ENCODE measurements at regions not wholly inside any gene's neighbourhood (a gene's known extent, or its start where the extent isn't known, plus 50 kb on each side); places are given as distances from the start of the nearest gene placed in this dataset.

DNA sequence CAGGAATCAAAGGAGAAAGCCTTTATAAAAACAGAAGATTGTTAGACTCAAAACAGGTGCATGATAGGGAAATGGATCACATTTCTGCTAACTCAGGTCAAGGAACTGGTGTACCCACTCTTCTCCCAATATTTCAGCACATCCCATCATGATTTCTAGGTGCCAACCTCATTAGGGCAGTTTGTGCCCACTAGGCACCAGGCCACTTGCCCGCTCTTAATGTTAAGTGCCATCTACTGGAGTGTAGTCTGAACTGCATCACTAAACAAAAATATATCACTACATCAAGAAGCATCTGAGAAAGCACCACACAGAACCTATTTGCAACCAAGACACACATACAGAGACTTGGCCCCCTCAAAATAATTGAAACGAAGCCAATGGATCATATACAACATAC is 140.4 kb upstream of the GRID2 start:
- no peaks in the 10 kb centered on the region for H3K27me3 ChIP-seq (ENCODE audit: low read depth)
- no peak for DNase-seq
- intact Hi-C loops (cut with micrococcal nuclease) = no loop called here
- no peaks in the 10 kb centered on the region for H3K4me1 ChIP-seq
- H3K36me3 ChIP-seq = no peaks in the 10 kb centered on the region
- no peak overlapping the region for H3K4me3 ChIP-seq
- TF ChIP-seq, protein P1, sequence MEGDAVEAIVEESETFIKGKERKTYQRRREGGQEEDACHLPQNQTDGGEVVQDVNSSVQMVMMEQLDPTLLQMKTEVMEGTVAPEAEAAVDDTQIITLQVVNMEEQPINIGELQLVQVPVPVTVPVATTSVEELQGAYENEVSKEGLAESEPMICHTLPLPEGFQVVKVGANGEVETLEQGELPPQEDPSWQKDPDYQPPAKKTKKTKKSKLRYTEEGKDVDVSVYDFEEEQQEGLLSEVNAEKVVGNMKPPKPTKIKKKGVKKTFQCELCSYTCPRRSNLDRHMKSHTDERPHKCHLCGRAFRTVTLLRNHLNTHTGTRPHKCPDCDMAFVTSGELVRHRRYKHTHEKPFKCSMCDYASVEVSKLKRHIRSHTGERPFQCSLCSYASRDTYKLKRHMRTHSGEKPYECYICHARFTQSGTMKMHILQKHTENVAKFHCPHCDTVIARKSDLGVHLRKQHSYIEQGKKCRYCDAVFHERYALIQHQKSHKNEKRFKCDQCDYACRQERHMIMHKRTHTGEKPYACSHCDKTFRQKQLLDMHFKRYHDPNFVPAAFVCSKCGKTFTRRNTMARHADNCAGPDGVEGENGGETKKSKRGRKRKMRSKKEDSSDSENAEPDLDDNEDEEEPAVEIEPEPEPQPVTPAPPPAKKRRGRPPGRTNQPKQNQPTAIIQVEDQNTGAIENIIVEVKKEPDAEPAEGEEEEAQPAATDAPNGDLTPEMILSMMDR (IDR thresholded peaks at IDR 0.05; ENCODE audit: borderline replicate concordance) = no peak
- peaks cover 47% of the 10 kb centered on the region for H3K9me3 ChIP-seq (replicated peaks)
- H3K27ac ChIP-seq (replicated peaks) = no peak overlapping the region

DNA sequence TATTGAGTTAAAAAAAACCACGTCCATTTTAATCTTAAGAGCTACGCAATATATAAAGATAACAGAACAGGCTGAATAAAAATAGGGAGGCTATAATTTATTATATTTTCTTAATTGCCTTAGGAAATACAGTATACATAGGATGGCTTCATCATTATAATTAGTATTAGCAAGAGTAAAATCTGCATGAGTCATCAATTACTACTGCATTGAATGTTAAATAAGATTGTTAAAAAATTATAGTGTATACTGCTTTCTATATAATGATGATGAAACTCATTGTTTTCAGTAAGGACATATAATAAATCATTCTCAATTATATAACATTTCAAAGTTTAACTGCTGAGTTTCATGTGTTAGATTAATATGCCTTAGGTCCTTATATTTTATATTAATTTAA is 133.4 kb upstream of the GRID2 start:
- intact Hi-C loops (cut with micrococcal nuclease) = no loop called here
- Histone ChIP-seq H3K9me3 (replicated peaks) (peaks cover 22% of the 10 kb centered on the region), H3K27ac (replicated peaks) (no peak overlapping the region), H3K4me1 (no peaks in the 10 kb centered on the region), H3K36me3 (no peaks in the 10 kb centered on the region), H3K4me3 (no peak overlapping the region), H3K27me3 (ENCODE audit: low read depth) (no peaks in the 10 kb centered on the region)
- TF ChIP-seq, protein P1 (IDR thresholded peaks at IDR 0.05; ENCODE audit: borderline replicate concordance) = no peak
- DNase-seq = no peak

DNA sequence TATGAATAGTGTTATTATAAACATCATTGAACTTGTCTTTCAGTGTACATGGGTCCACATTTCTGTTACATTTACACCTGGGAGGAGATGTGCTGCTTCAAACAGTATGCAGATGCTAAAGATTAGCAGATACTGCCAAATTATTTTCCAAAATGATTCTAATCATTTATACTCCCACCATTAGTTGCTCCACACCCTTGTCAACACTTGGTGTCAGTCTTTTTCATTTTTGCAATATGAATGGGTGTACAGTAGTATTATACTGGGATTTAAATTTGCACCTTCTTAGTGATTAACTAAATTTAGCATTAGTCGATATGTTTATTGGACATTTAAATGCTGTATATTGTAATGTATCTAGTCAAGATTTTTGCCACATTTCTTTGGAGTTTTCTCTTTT is 131.6 kb upstream of the GRID2 start:
- no peak overlapping the region for H3K4me3 ChIP-seq
- DNase-seq = no peak
- H3K4me1 ChIP-seq = no peaks in the 10 kb centered on the region
- intact Hi-C loops (cut with micrococcal nuclease) = no loop called here
- no peaks in the 10 kb centered on the region for H3K36me3 ChIP-seq
- no peaks in the 10 kb centered on the region for H3K27me3 ChIP-seq (ENCODE audit: low read depth)
- TF ChIP-seq, protein P1 (IDR thresholded peaks at IDR 0.05; ENCODE audit: borderline replicate concordance) = no peak
- peaks cover 7% of the 10 kb centered on the region for H3K9me3 ChIP-seq (replicated peaks)
- no peak overlapping the region for H3K27ac ChIP-seq (replicated peaks)

DNA sequence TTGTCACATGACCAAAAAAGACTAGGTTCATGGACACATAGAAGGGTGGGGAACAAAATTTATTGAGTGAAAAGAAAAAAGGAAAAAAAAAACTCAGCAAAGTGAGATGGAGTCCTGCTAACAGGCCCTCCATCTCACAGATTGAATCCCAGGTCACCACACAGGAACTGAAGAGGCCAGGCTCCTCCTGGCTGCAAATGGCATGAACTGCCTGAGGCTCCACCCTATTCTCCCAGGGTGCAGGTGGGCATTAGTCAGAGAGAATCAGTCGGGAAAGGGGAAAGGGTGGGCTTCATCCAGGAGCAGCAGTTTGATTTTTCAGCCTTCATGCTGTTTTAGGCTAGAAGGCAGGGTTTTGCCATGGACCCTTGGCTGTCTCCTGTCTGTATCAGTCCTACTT is 128.5 kb upstream of the GRID2 start:
- Histone ChIP-seq H3K36me3 (no peaks in the 10 kb centered on the region), H3K27ac (replicated peaks) (no peak overlapping the region), H3K4me1 (no peaks in the 10 kb centered on the region), H3K9me3 (replicated peaks) (no peaks in the 10 kb centered on the region), H3K27me3 (ENCODE audit: low read depth) (no peaks in the 10 kb centered on the region), H3K4me3 (no peak overlapping the region)
- intact Hi-C loops (cut with micrococcal nuclease) = no loop called here
- TF ChIP-seq, protein P1 (IDR thresholded peaks at IDR 0.05; ENCODE audit: borderline replicate concordance) = no peak
- DNase-seq = no peak

DNA sequence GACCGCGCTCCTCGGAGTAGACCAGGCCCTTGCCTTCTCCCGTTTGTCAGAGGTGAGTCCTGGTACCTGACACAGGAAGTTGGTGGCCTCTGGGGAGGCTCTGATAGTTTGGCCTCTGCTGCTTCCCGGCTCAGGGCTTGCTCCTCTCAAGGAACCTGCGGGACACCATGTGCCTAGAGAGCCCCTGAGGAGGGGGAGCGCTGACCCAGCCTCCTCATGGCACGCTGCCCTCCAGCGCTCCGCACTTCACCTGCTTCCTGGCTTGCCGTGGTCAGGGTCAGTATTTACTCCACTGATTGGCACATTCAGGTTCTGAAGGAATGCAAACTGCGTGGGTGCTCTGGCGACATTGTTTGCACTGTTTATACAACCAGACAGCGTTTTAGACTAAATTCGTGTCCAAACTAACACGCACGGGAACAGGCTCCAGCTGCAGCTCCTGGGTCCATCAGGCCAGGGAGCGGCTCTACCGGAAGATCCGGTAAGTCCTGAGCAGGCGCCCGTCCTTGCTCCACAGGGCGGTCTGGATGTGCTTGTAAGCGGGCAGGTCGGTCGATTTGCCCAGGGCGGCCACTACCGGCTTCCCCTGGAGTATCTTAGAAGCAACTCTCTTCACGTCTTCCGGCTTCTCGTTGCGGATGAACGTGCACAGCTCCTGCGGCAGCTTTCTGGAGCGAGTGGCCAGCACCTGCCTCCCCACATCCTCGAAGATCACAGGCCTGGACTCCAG is 121.6 kb upstream of the GRID2 start:
- TF ChIP-seq, protein P1 (IDR thresholded peaks at IDR 0.05; ENCODE audit: borderline replicate concordance) = no peak
- H3K4me3 ChIP-seq = no peak overlapping the region
- H3K27me3 ChIP-seq (ENCODE audit: low read depth) = no peaks in the 10 kb centered on the region
- no peak for DNase-seq
- peaks cover 31% of the 10 kb centered on the region for H3K9me3 ChIP-seq (replicated peaks)
- no peaks in the 10 kb centered on the region for H3K4me1 ChIP-seq
- no peak overlapping the region for H3K27ac ChIP-seq (replicated peaks)
- intact Hi-C loops (cut with micrococcal nuclease) = no loop called here
- H3K36me3 ChIP-seq = no peaks in the 10 kb centered on the region

All from left ventricle myocardium inferior (tissue), 1 donor.